ENCODE measurements at regions not wholly inside any gene's neighbourhood (a gene's known extent, or its start where the extent isn't known, plus 50 kb on each side); places are given as distances from the start of the nearest gene placed in this dataset.

DNA sequence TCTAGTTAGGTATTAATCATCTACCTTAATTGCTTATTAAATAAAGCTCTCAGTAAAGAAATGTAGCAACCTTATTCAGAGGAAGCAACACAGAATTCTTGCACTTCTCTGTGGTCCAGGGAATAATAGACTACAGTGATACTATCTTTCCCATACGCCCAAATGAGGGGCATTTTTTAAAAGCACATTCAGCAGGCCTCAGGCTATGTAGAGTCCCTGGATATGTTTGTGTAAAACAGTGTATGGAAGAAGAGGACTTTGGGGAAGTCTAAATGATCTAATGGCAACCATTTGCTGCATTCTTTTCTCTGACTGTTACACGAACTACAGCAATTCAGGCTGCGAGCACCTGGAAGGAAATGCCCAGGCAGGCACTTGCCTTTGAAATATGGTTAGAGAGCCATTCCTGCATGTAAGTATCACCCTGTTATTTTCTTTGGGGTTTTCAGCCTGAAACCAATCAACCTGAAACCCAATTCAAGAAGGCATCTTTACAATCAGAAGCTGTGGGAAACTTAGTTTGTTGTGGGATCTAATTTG lies 1814.7 kb upstream of the CELF4 start:
- no peak for DNase-seq (ENCODE audit: low read depth)

DNA sequence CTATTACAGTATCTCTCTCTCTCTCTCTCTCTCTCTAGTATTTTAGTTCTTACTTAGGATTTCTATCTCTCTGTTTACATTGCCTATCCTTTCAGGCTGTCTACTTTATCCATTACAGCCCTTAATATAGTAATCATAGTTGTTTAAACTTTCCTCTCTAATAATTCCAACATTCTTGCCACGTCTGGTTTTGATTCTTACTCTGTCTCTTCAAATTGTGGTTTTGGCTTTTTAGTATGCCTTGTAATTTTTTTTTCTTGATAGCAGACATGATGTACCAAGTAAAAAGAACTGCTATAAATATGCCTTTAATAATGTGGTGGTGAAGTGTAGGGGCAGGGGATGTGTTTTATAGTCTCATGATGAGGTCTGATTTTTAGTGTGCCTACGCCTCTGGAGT lies 1809.5 kb upstream of the CELF4 start:
- DNase-seq (ENCODE audit: low read depth): no peak

DNA sequence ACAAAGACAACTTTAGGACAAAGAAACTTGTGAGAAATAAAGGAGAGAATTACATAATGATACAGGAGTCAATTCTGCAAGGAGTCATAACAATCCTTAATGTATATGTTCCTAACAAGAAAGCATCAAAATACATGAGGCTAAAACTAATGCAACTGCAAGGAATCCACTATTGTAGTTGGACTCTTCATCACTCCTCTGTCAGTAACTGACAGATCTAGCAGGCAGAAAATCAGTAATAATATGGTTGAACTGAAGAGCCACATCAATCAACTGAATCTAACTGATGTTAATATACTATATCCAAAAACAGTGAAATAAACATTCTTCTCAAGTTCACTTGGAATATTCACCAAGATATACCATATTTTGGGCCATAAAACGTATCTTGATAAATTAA lies 1806.4 kb upstream of the CELF4 start:
- no peak for DNase-seq (ENCODE audit: low read depth)

DNA sequence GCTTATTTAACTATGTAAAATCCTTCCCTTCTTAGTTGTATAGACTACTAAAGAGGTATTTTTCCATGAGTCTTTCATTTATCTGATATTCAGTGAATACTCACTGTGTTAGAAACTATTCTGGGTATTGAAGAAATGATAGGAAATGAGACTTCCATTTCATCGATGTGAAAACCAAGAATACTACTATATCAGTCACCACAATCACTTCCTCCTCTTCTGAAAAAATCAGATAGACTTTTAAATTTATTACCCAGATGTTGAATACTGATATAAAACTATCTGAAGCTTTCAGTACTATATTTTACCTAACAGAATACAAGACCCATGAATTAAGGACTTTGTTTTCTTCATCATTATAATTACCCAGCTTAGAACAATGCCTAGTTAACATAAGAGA lies 1801.1 kb upstream of the CELF4 start:
- DNase-seq (ENCODE audit: low read depth): no peak

DNA sequence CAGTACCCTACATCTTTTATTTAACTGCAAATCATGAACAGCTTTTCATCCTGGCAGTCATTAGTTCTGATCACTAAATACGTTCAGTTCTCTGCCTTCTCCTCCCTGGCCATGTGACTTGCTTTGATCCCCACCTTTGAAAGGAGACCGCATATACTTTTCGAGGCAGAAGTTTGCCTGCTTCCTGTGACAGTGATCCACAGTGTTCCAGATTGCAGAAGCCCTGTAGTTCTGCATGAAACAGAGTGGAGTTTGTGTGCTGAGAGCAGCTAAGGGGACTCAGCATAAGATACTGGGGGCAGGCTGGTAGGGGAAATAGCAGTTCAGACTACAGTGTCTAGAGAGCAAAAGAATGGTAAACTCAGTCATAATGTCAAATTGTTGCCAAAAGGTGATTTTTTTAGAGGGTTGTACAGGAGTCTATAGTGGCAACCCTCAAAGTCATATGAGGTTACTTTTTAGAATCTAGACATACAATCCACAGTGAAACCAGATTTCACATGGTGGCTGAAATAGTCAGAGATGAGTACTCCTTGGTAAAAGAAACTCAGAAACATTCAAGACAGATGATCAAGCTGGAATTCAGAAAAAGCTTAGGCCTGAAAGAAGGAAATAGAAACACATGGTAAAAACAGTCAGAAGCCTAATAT lies 1800.4 kb upstream of the CELF4 start:
- no peak for DNase-seq (ENCODE audit: low read depth)

DNA sequence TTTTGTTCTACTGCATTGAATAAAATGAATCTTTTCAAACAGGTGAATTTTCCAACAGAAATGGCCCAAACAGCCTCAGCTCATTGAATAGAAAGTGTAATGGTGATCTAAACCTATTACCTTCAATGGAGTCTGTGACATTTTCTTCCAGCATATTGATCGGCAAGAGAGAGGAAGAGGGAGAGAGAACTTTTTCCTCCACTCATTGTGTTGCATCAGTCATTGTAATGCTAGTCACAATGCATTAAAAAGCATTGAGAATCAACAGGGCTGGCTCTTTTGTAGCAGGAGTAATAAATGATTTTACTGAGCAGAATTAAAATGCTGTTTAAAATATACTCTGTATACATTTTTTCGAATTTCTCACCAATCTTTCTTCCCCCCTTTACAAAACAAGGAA lies 1794.5 kb upstream of the CELF4 start:
- no peak for DNase-seq (ENCODE audit: low read depth)

DNA sequence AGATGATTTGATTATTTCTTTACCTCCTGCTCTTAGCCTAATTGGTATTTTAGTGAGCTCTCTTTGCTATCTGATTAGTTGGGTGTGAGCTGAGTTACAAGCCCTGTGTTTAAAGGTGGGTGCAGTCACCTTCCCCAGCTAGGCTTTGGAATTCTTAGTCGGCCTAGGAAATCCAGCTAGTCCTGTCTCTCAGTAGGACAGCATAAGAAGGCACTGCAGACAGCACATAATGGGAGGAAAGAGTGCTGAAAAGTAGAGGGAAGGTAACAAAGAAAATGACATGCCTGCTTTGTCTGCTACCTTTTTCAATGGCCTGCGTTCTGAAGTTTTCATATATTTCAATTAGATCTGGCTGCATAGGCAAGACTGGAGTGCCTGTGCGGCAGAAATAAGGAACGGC lies 1794.0 kb upstream of the CELF4 start:
- no peak for DNase-seq (ENCODE audit: low read depth)

DNA sequence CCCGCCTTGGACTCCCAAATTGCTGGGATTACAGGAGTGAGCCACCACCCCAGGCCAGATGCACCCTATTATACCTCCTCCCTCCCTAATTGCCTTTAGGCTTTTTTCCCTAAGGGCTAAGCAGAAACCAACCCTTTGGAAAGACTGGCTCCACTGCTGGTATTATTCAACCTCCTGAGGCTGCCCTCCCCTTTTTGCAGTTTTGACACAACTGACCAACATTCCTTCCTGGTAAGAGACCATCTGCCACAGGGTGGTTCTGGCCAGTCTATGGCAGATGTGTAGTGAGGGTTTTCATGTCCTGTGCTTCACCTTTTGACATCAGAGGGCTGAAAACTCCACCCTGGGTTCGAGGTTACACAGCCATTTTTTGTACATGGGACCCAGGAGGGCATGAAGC lies 1785.3 kb upstream of the CELF4 start:
- no peak for DNase-seq (ENCODE audit: low read depth)

DNA sequence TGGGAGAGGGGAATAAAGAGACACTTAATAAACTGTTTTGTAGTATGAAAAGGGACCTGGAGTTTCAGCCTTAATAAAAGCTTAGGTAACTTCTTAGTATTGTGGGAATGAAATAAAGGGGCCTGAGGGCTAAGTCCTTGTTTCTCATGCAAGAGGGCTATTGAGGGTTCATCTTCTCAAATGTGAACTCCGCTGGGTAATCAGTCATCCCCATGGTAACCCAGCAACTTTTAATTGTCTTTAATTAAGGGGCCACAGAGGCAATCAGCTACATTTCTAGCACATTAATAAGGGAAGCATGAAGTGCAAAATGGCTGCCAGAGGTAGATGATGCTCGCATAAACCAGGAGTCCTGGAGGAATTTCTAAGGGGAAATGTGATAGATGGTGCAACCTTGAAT lies 1784.2 kb upstream of the CELF4 start:
- DNase-seq (ENCODE audit: low read depth): no peak

DNA sequence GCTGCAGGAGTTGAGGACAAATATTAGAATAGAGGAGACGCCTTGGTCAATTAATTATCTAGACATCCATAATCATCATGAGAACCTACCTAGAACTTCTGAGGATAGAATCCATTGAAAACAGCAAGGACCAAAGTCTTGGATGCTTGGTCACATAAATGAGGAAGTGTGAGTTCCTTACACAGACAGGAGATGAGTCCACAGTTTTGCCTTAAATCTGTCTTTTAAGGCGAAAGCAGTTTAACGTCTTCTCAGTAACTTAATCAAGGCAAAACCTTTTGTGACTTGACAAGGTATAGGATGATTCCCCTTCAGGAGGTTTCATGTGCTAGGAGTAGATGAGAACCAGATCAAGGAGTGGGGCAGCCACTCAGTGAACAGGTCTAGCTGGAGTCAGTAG lies 1783.2 kb upstream of the CELF4 start:
- no peak for DNase-seq (ENCODE audit: low read depth)

DNA sequence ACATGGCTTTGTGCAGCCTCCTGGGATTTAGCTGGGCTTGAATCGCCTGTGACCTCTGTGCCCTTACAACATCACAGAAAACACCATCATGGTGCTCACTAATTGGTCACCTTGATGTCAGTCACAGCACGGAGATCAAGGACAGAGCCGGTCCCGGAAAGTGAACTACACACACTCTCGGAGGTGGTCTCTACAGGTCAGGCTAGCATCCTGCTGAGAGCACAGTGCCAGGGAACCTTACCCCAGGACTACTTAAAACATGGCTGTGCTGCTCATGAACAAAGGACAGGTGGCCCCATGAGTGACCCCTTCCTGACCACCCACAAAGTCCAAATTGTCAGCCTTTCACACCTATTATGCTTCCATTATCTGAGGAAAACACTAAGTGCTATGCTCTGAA lies 1782.1 kb upstream of the CELF4 start:
- no peak for DNase-seq (ENCODE audit: low read depth)

DNA sequence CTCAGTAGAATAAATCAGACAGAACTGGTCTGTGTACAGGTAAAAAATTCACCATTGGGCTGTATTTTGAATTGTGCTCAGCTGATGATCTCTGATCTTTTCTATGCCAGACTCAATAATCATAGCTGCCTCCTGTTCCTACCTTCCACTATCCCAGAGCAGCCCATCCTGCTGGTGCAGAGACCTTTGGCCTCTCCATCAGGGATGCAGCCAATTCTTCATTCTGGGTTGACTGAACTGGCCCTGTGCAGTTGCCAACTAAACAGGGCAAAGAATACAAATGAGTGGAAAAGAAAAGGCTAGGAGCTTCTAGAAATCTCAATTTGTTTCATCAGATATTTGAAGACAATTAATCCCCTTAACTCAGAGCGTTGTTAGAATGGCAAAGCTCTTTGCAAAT lies 1781.3 kb upstream of the CELF4 start:
- no peak for DNase-seq (ENCODE audit: low read depth)

DNA sequence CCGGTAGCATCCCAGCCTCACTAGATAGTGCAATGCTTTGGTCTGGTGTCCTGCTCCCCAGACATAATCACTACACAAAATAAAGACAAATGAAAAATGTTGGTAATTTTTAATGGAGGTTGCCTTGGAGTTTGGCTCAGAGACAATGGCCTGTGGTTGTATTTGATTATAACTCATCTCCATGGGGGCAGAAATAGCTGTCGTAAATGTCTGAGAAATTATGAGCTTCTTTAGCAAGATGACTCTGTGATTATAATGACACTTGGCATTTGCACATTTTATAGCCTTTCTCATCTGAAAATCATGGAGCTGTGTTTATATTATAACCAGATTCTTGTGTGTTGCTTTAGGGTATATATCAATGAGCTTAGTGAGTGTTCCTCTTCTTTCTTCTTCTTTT lies 1779.7 kb upstream of the CELF4 start:
- peak; percentile 17 for DNase-seq (ENCODE audit: low read depth)

DNA sequence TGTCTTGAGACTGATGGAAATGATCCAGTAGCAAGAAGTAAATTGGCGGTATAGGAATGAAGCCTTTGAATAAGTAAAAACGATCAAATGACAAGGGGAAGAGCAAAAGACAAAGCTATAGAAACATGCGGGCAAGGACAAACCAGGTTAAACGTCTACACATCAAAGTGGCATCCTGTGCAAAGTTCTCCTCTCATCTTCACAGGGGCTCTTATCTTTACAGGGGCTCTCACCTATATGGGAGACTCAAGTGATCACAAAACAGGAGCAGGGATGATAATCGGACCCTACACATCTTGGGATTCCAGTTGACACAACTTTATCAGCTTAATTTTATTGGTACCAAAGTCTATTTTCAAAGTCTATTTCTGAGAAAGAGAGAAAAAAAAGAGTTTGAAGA lies 1778.9 kb upstream of the CELF4 start:
- DNase-seq (ENCODE audit: low read depth): no peak

DNA sequence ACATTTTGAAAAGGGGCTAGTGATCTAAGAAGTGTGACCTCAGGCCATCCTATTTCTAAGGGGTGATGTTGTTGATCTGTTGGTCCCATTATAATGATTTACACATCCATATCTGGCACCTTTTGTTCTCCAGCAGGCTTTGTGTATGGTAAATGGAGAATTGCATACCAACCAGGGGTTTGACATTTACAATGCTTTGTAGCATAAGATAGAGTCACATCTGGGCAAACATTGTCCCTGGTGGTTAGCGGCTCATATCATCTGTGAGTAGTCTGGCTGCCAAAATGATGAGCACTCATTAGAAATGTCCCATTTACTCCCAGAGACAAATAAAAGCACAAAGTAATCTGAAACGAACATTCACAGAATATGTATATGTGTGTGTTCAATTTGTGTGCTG lies 1775.5 kb upstream of the CELF4 start:
- DNase-seq (ENCODE audit: low read depth): no peak

DNA sequence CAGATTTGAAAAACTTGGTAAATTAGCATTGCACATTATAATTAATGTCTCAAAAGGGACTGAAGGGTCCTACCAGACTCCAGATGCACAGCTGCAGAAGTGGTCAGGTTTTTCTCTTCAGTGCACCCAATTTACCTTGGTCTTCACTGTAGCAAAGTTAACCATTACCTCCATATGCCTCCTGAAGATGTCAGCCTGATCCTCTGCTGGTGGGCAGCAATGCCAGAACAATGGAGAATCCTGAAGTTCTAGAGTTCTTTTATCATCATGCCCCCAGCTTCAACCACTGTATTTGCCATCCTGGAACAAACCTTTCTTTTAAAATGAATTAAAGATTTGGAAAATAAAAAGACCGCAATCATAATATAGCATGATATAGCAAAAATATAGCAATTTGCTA lies 1774.8 kb upstream of the CELF4 start:
- DNase-seq (ENCODE audit: low read depth): no peak

DNA sequence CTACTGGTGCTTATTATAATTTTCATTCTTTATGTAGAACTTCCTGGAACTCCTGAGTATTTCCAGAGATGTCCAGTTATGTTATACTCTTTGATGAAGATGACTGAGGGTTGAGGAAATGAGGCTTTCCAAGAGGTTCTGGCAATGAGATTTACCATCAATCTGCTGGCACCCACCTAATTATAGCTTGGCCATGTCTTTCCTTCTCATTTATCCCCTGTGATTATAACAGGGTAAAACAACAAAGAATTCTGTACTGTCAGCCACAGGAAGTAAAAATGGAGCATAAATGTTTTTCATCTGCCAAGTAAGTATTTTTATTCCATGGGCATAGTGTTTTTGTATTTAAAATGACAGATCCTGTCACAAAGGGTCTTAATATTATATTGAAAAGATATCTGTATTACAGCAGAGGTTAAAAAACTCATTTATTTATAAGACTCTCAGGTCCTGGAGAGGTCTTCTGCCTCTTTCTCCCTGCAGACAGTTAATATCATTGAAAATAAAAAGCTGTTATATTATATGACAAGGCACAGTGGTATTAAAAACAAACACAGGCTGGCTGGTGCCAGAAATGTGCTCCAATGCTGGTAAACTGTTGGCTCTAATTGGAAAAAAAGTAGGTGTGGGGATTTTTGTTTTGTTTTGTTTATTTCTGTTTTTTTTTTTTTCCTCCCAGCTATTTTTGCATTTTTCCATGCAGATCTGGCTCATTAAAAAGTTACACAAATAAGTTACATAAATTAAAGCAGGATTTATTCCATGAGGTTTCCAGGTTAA lies 1764.1 kb upstream of the CELF4 start:
- DNase-seq (ENCODE audit: low read depth): no peak

DNA sequence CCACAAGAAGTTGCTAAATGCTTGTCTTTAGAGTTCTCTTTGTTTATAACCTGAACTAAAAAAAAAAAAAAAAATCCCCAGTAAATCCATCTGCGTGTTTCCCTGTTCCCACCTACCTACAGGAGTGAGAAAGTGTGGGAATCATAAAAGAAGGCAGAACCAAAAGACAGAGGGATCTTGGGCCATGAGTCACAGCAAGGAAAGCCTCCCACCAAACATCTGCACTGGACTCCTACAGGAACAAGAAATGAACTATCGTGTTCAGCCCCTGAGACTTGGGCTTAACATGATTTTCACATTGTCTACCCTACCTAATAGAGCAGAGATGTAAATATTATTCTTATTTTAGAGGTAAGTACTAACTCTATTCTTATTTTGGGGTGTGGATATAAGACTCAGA lies 1761.2 kb upstream of the CELF4 start:
- no peak for DNase-seq (ENCODE audit: low read depth)

DNA sequence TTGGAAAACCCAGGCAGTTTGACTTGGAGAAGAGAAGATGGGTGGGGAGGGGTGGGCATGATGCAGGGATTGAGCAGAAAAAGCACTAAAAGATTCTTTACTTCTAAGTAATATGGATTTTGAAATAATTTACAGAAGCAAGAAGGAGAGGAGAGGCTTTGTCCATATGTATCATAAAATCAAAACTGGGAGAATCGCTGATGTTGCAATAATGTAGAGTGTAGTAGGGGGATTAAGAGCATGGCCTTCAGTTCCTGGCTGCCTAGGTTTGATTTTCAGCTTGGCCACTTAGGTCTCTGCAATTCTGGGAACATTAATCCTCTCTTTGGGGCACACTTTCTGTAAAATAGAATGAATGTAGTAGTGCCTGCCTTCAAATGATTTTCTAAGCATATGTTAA lies 1760.4 kb upstream of the CELF4 start:
- DNase-seq (ENCODE audit: low read depth): no peak

DNA sequence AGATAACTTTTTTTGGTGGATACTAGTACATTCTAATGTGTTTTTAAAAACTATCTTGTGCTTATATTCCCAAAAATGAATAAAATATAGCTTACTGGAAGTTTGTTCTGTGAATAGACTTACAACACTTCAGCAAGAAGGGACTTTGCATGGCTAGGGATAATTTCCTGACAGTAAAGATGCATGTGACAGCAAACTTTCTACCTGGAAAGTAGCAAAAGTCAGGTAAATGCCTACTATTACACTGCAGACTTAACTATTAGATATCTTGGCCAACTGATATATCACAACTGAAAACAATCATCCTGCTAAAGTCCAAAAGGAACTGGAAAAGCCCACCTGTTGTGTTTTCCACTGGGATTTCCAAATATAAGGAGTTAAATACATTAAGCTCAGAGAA lies 1753.5 kb upstream of the CELF4 start:
- DNase-seq (ENCODE audit: low read depth): no peak

DNA sequence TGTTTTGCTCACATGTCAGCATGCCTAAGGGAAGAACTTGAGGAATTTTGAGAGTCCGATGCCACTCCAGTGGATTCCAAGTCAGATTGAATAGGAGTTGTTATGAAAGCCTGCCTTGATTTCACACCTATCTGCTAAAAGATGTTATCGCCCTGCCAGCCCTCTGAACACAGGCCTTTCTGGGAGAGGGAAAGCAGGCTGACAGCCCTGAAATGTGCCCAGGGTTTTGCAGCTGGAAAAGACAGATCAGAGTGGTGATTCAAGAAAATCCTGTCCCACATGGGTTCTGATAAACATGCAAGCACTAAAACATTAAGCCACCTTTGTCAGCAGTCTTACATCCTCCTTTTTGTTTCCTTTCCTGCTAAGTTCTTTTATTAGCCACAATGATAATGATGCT lies 1752.9 kb upstream of the CELF4 start:
- DNase-seq (ENCODE audit: low read depth): no peak

DNA sequence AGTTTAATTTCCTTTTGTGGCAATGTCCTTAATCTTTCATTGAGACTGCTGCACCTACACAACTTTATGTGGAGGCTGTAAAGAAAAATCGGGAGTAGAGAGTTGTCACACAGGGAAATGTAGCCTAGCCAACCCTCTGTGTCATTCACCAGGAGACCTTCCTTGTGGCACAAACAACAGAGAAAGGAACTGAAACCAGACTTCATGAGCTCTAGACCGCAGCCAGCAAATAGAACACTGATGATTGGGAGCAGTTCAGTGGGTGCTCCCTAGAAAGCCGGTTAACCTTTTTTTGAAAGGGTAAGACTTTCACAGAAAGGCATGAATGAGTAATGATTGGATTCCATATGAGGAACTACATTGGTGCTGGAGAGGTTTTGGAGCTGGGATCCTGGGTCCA lies 1752.4 kb upstream of the CELF4 start:
- no peak for DNase-seq (ENCODE audit: low read depth)

DNA sequence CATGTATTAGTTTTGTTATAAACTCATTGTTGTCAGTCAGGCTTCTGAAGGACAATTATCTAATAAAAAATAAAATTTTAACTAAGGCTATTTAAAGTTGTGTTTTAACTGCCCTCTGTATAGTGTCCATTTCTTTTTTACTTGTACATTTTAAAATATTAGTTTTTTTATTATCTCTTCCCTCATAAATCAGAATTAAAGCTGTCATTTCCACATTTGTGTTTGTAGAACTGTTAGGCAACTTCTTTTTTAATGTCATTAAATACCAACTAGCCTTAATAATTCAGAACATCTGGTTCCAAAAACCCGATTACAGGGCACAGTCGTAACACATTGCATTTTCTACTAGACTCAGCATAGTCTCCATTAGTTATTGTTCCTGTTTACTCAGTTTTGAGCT lies 1749.0 kb upstream of the CELF4 start:
- no peak for DNase-seq (ENCODE audit: low read depth)

DNA sequence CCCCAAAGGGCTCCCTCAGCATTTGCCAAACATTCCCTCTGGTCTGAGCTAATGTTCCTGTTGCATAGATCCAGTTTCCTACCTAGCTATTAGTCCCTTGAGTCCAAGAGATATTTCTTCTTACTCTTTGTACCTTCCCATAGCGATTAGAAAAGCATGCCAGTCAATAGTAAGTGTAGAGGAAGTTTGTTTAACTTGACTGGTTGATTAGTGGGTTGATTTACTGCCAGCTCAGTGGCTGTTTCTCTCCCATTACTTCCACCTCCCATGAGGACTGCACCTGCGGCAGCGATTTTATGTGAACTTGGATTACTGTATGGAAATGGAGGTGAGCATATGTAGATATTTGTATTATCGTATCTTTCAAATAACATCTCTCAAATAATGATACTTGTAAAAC lies 1748.4 kb upstream of the CELF4 start:
- DNase-seq (ENCODE audit: low read depth): no peak

Measured in RPMI7951 (cell line).